AG09319 (cell line): ENCODE measurements at regions not wholly inside any gene's neighbourhood (a gene's known extent, or its start where the extent isn't known, plus 50 kb on each side); places are given as distances from the start of the nearest gene placed in this dataset.
"Not testable (repeated sequence)": the region's sequence is repeated elsewhere in the genome, so short reads cannot be mapped to it uniquely, and the experiment has no call there.

ENCODE experiments used
- DNase-seq: peaks from one replicate; pipeline ENCODE4 v3.0.0-alpha.2; 2010; ENCODE audit warnings: low read depth; ENCODE audit errors: extremely low read depth
- CTCF ChIP-seq: IDR thresholded peaks from 2 replicates; pipeline ENCODE4 v1.5.1; 2011; ENCODE audit warnings: low read depth, mild to moderate bottlenecking, inconsistent platforms, low read length, moderate library complexity

DNA sequence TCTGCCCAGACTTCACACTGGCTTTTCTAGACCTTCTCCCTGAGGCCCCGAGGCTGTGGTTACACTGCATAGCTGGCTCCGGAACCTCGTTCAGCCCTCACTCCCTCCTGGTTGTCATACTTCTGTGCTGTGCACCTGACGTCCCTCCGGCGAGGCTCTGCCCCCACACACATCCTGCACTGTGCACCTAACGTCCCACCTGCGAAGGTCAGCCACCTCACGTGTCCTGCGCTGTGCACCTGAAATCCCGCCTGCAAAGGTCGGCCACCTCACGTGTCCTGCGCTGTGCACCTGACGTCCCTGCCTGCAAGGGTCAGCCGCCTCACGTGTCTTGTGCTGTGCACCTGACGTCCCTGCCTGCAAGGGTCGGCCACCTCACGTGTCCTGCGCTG lies 111.0 kb upstream of the FRMD1 start:
- no peak for TF ChIP-seq CTCF
- no peak for DNase-seq

- no peak for DNase-seq
- no peak for TF ChIP-seq CTCF
Measured at GRCh38 chr6:168189200-168190013, 110.4 kb upstream of the FRMD1 start.

- DNase-seq: no peak
- no peak for TF ChIP-seq CTCF
Measured at GRCh38 chr6:168188369-168189199, 109.6 kb upstream of the FRMD1 start.

DNA sequence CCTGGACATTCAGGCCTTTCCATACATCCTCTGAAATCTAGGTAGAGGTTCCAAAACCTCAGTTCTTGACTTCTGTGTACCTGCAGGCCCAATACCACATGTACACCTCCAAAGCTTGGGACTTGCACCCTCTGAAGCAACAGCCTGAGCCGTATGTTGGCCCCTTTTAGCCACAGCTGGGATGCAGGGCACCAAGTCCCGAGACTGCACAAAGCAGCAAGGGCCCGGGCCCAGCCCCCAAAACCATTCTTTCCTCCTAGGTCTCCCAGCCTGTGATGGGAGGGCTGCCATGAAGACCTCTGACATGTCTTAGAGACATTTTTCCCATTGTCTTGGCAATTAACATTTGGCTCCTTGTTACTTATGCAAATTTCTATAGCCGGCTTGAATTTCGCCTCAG lies 107.4 kb upstream of the FRMD1 start:
- no peak for DNase-seq
- TF ChIP-seq CTCF: no peak

DNA sequence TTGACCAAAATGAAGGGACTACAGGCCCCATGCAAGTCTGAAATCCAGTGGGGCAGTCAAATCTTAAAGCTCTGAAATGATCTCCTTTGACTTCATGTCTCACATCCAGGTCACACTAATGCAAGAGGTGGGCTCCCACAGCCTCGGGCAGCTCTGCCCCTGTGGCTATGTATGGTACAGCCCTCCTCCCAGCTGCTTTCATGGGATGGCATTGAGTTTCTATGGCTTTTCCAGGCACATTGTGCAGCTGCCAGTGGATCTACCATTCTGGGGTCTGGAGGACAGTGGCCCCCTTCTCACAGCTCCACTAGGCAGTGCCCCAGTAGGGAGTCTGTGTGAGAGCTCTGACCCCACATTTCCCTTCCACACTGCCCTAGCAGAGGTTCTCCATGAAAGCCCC lies 107.0 kb upstream of the FRMD1 start:
- DNase-seq: not testable (repeated sequence)

DNA sequence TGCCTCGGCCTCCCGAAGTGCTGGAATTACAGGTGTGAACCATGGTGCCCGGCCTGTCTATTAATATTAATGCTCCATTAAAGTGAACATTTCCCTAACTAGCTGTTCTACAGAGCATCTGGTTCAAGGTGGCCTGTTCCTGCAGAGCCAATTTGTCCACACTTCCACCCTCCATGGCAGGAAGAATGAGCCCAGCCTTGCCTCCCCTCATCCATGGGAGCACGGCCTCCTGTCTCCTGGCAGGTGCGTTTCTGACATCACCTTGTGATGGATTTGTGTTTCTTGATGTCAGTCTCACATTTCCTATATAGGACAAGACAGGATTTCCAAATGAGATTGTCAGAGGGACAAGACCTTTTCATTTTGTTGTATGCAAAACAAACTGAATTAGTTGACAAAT lies 105.7 kb upstream of the FRMD1 start:
- no peak for DNase-seq
- TF ChIP-seq CTCF: no peak

- TF ChIP-seq CTCF: no peak
- no peak for DNase-seq
Measured at GRCh38 chr6:168183613-168183970, 104.6 kb upstream of the FRMD1 start.
